A673 (cell line): ENCODE measurements at regions not wholly inside any gene's neighbourhood (a gene's known extent, or its start where the extent isn't known, plus 50 kb on each side); places are given as distances from the start of the nearest gene placed in this dataset.

Source experiments
- BruUV-seq: library from RNA; stranded (reverse); fragments of 400-500 nt; replicated peaks from 2 replicates; lab custom pipeline; 2021; lab: Mats Ljungman, UMichigan
- CTCF ChIA-PET: fragments of 300-600 bp; sonication (Branson Sonifier 250); formaldehyde crosslinking; loops from one replicate; lab custom pipeline; 2022; ENCODE audit warnings: antibody characterized with exemption; lab: Charles Lee
- POLR2A ChIA-PET: fragments of 300-600 bp; sonication (Branson Sonifier 250); formaldehyde crosslinking; loops from one replicate; lab custom pipeline; 2022; ENCODE audit warnings: antibody characterized with exemption; ENCODE audit not compliant: low non-redundant PET; lab: Charles Lee
- DNase-seq: peaks from one replicate; pipeline ENCODE4 v3.0.0-alpha.2; 2015; ENCODE audit warnings: low spot score
- H3K27ac ChIP-seq: fragments of 200-600 bp; sonication (generic); 2 replicates; pipeline ENCODE4 v1.5.1; 2016; ENCODE audit warnings: mixed run types, low read depth, mild to moderate bottlenecking, mixed read lengths, antibody characterized with exemption, low read length; ENCODE audit not compliant: poor library complexity, severe bottlenecking
- H3K27me3 ChIP-seq: fragments of 200-600 bp; sonication (generic); replicated peaks from 2 replicates; pipeline ENCODE4 v1.6.1; 2017; ENCODE audit warnings: mixed run types, low read depth, mild to moderate bottlenecking, mixed read lengths, antibody characterized with exemption, low read length; ENCODE audit not compliant: insufficient read depth, poor library complexity
- H3K36me3 ChIP-seq: fragments of 200-600 bp; sonication (generic); 2 replicates; pipeline ENCODE4 v1.6.1; 2016; ENCODE audit warnings: mixed run types, mild to moderate bottlenecking, mixed read lengths, antibody characterized with exemption, low read length; ENCODE audit not compliant: insufficient read depth, poor library complexity, severe bottlenecking
- H3K4me1 ChIP-seq: fragments of 200-600 bp; sonication (generic); 2 replicates; pipeline ENCODE4 v1.6.1; 2017; ENCODE audit warnings: mixed run types, mild to moderate bottlenecking, mixed read lengths, antibody characterized with exemption, low read length; ENCODE audit not compliant: insufficient read depth, poor library complexity, severe bottlenecking
- H3K4me3 ChIP-seq: fragments of 200-600 bp; sonication (generic); 2 replicates; pipeline ENCODE4 v1.5.1; 2016; ENCODE audit warnings: low read depth, mixed run types, mild to moderate bottlenecking, mixed read lengths, low read length; ENCODE audit not compliant: poor library complexity, severe bottlenecking
- H3K9me3 ChIP-seq: fragments of 200-600 bp; sonication (generic); 2 replicates; pipeline ENCODE4 v1.6.1; 2016; ENCODE audit warnings: mixed run types, low read depth, mild to moderate bottlenecking, mixed read lengths, antibody characterized with exemption, low read length; ENCODE audit not compliant: poor library complexity, severe bottlenecking
- EZH2 ChIP-seq: fragments of 200-600 bp; sonication (generic); IDR thresholded peaks from 2 replicates; pipeline ENCODE4 v1.6.1; 2017; ENCODE audit warnings: borderline replicate concordance, low read depth, mild to moderate bottlenecking, mixed read lengths, antibody characterized with exemption, low read length; ENCODE audit not compliant: poor library complexity, severe bottlenecking
- intact Hi-C: fragments of 100-400 bp; cut with micrococcal nuclease; formaldehyde crosslinking; loops from one replicate; pipeline ENCODE4 v1.10.0; 2022; ENCODE audit not compliant: unreplicated experiment
- TF ChIP-seq, protein P1 (sequence below): fragments of 300-800, 200-600 bp; sonication (generic); conservative IDR thresholded peaks from 2 replicates; pipeline ENCODE4 v1.5.1; 2017; ENCODE audit warnings: low read depth, mild to moderate bottlenecking, antibody characterized with exemption, low read length, moderate library complexity, mixed read lengths

DNA sequence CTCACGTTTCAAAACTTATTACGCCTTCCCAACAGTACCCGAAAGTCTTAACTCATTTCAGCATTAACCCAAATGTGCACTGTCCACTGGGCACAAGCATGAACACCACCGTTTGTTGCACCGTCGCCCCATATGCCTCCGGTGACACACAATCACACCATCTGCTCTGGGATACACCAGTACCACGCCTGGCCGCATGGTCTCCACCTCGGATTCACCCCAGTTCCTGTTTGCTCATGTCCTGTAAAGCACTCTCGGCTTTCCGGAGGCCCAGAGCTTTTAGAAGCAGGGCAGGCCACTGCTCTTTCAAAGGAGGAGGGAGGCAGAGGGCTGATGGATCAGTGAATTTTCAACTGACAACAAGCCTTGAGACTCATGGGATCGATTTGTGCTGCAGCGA is 1570.0 kb upstream of the DEFB115 start:
- no peaks in the 10 kb centered on the region for H3K36me3 ChIP-seq
- no peak overlapping the region for H3K4me3 ChIP-seq
- no peak for TF ChIP-seq EZH2
- TF ChIP-seq, protein P1, sequence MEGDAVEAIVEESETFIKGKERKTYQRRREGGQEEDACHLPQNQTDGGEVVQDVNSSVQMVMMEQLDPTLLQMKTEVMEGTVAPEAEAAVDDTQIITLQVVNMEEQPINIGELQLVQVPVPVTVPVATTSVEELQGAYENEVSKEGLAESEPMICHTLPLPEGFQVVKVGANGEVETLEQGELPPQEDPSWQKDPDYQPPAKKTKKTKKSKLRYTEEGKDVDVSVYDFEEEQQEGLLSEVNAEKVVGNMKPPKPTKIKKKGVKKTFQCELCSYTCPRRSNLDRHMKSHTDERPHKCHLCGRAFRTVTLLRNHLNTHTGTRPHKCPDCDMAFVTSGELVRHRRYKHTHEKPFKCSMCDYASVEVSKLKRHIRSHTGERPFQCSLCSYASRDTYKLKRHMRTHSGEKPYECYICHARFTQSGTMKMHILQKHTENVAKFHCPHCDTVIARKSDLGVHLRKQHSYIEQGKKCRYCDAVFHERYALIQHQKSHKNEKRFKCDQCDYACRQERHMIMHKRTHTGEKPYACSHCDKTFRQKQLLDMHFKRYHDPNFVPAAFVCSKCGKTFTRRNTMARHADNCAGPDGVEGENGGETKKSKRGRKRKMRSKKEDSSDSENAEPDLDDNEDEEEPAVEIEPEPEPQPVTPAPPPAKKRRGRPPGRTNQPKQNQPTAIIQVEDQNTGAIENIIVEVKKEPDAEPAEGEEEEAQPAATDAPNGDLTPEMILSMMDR, result no peak
- H3K27ac ChIP-seq, result no peak overlapping the region
- no TSS peak for BruUV-seq
- ChIA-PET POLR2A (no interaction called here), CTCF (no interaction called here)
- intact Hi-C loops, result no loop called here
- no peak for DNase-seq
- no peaks in the 10 kb centered on the region for H3K27me3 ChIP-seq
- H3K9me3 ChIP-seq, result no peaks in the 10 kb centered on the region
- H3K4me1 ChIP-seq, result no peaks in the 10 kb centered on the region

DNA sequence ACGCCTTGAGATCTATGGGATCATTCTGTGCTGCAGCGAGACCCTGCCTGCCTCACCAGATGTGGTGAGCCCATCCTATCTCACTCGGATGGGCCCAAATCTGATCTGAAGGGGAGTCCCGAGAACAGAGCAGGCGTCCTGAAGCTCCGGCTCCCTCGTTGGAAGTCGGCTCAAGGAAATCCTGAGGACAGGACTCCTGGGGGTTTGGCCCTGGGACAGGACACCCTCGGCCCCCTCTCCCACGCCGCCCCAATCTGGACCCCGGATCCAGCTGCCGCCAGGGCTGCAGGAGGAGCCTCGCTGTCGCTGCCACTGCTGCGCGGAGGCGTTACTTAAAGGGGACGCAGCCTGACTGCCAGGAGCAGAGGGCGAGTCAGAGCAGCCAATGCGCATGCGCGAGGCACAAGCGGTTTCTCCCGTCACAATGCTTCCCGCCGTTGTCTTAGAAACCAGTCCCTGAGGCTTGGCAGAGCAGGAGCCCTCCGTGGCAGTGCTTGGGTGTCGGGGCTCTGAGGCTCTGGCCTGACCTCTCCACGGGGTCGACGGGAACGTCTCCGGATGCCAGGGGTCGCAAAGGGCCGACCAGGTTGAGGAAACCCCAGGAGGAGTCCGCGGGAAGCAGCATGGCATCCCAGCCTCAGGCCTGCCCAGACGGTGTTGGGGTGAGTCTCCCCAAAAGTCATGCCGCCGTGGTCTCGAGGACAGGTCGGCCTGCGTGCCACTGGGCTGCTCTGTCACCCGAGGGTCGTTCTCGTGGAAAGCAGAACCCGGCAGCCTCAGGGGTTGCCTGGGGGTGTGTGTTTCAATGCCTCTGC is 1567.8 kb upstream of the DEFB115 start:
- H3K4me1 ChIP-seq, result no peaks in the 10 kb centered on the region
- ChIA-PET CTCF (no interaction called here), POLR2A (no interaction called here)
- intact Hi-C loops, result no loop called here
- no peak for TF ChIP-seq EZH2
- TF ChIP-seq, protein P1, result no peak
- BruUV-seq, result no TSS peak
- no peaks in the 10 kb centered on the region for H3K9me3 ChIP-seq
- no peak overlapping the region for H3K27ac ChIP-seq
- H3K27me3 ChIP-seq, result no peaks in the 10 kb centered on the region
- no peak overlapping the region for H3K4me3 ChIP-seq
- peak; percentile 45 for DNase-seq
- no peaks in the 10 kb centered on the region for H3K36me3 ChIP-seq

DNA sequence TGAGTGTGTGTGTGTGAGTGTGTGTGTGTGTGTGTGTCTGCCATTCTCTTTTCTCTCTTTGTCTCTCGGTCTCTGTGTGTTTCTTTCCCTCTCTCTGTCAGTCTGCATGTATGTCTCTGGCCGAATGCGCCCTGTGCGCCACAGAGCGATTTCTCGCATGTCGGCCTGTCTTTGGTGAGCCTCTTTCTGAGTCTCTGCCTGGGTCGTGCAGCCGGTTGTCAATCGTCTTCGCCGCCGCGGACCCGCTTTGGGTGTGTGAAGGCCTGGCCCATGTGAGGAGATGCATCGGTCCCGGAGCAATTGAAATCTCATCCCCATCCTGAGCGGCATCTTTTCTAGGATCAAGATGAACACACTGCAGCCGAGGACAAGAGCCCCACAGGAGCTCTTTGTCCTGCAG is 1567.2 kb upstream of the DEFB115 start:
- ChIA-PET CTCF (no interaction called here), POLR2A (no interaction called here)
- Histone ChIP-seq H3K27ac (no peak overlapping the region), H3K36me3 (no peaks in the 10 kb centered on the region), H3K4me3 (no peak overlapping the region), H3K27me3 (no peaks in the 10 kb centered on the region), H3K4me1 (no peaks in the 10 kb centered on the region), H3K9me3 (no peaks in the 10 kb centered on the region)
- BruUV-seq, result no TSS peak
- intact Hi-C loops, result no loop called here
- DNase-seq, result no peak
- TF ChIP-seq EZH2, result no peak
- TF ChIP-seq, protein P1, result no peak
